Frontal cortex (tissue), 3 donors: ENCODE measurements at regions not wholly inside any gene's neighbourhood (a gene's known extent, or its start where the extent isn't known, plus 50 kb on each side); places are given as distances from the start of the nearest gene placed in this dataset.

Experiments used
- DNase-seq, 2 donors: peaks; one replicate each; pipeline ENCODE4 v3.0.0; 2012; ENCODE audit warnings: low spot score in 2 of 2
- FAIRE-seq: peaks from 2 replicates; lab custom pipeline; 2012; peaks lifted over from hg19 to GRCh38; lab: Jason Lieb, UNC
- donor health status: control.
- donor health status: control.
- donor health status: control.

- no peak for FAIRE-seq
- DNase-seq, result no peak
These were observed 231.5 kb upstream of the FMR1 start for GRCh38 chrX:147680251-147680650.

GRCh38 chrX:147693511-147693910 lies 218.2 kb upstream of the FMR1 start:
- no peak for FAIRE-seq

GRCh38 chrX:147699061-147699460 lies 212.7 kb upstream of the FMR1 start:
- no peak for FAIRE-seq
- DNase-seq, result no peak

More at GRCh38 chrX:147693511-147693910, 218.2 kb upstream of the FMR1 start:
- no peak for DNase-seq

- FAIRE-seq, result no peak
These were observed 201.4 kb upstream of the FMR1 start for GRCh38 chrX:147710301-147710700.

GRCh38 chrX:147733369-147733768 lies 178.3 kb upstream of the FMR1 start:
- FAIRE-seq (no peak), DNase-seq (no peak)

More at GRCh38 chrX:147710301-147710700, 201.4 kb upstream of the FMR1 start:
- DNase-seq, result no peak

GRCh38 chrX:147735364-147735763 lies 176.4 kb upstream of the FMR1 start:
- no peak for DNase-seq
- no peak for FAIRE-seq

- FAIRE-seq (no peak), DNase-seq (no peak)
These were observed 175.7 kb upstream of the FMR1 start for GRCh38 chrX:147736045-147736444.

- no peak for FAIRE-seq
- no peak for DNase-seq
These were observed 174.0 kb upstream of the FMR1 start for GRCh38 chrX:147737690-147738089.

- FAIRE-seq, result no peak
These were observed 173.5 kb upstream of the FMR1 start for GRCh38 chrX:147738265-147738664.

GRCh38 chrX:147739196-147739595 lies 172.5 kb upstream of the FMR1 start:
- FAIRE-seq (no peak), DNase-seq (no peak)

More at GRCh38 chrX:147738265-147738664, 173.5 kb upstream of the FMR1 start:
- no peak for DNase-seq

GRCh38 chrX:147741776-147742175 lies 169.9 kb upstream of the FMR1 start:
- no peak for DNase-seq

GRCh38 chrX:147749308-147749707 lies 162.4 kb upstream of the FMR1 start:
- DNase-seq, result no peak
- no peak for FAIRE-seq

More at GRCh38 chrX:147741776-147742175, 169.9 kb upstream of the FMR1 start:
- no peak for FAIRE-seq

- FAIRE-seq (no peak), DNase-seq (no peak)
These were observed 154.0 kb upstream of the FMR1 start for GRCh38 chrX:147757750-147758149.

- FAIRE-seq, result no peak
These were observed 148.6 kb upstream of the FMR1 start for GRCh38 chrX:147763131-147763530.

GRCh38 chrX:147764868-147765267 lies 146.9 kb upstream of the FMR1 start:
- FAIRE-seq (no peak), DNase-seq (no peak)

More at GRCh38 chrX:147763131-147763530, 148.6 kb upstream of the FMR1 start:
- no peak for DNase-seq

GRCh38 chrX:147770858-147771257 lies 140.9 kb upstream of the FMR1 start:
- no peak for FAIRE-seq
- DNase-seq, result no peak

GRCh38 chrX:147776988-147777387 lies 134.7 kb upstream of the FMR1 start:
- no peak for DNase-seq
- FAIRE-seq, result no peak

- no peak for FAIRE-seq
These were observed 132.5 kb upstream of the FMR1 start for GRCh38 chrX:147779173-147779572.

GRCh38 chrX:147781844-147782243 lies 129.9 kb upstream of the FMR1 start:
- FAIRE-seq (no peak), DNase-seq (no peak)

More at GRCh38 chrX:147779173-147779572, 132.5 kb upstream of the FMR1 start:
- DNase-seq, result no peak

GRCh38 chrX:147788641-147789350 lies 122.9 kb upstream of the FMR1 start:
- FAIRE-seq, result no peak
- DNase-seq, result no peak

GRCh38 chrX:147800663-147801062 lies 111.1 kb upstream of the FMR1 start:
- no peak for DNase-seq
- FAIRE-seq, result no peak

GRCh38 chrX:147803948-147804347 lies 107.8 kb upstream of the FMR1 start:
- DNase-seq, result peak in 1 of 2 donors; percentile 16
- FAIRE-seq, result no peak
